GM21390 (cell line): ENCODE measurements at regions not wholly inside any gene's neighbourhood (a gene's known extent, or its start where the extent isn't known, plus 50 kb on each side); places are given as distances from the start of the nearest gene placed in this dataset.
"Not testable (repeated sequence)": the region's sequence is repeated elsewhere in the genome, so short reads cannot be mapped to it uniquely, and the experiment has no call there.

Experiments
- ATAC-seq: cut with Tn5 transposase; IDR thresholded peaks from one replicate; pipeline ENCODE4 v1.9.1; 2021; ENCODE audit not compliant: unreplicated experiment

GRCh38 chr5:159805021-159805420, 111.3 kb upstream of the ADRA1B start:
- no peak for ATAC-seq

- ATAC-seq, result not testable (repeated sequence)
These were observed 109.1 kb upstream of the ADRA1B start for GRCh38 chr5:159807135-159807534.

- ATAC-seq, result no peak
These were observed 108.7 kb upstream of the ADRA1B start for GRCh38 chr5:159807586-159807985.

GRCh38 chr5:159811712-159812111, 104.6 kb upstream of the ADRA1B start:
- ATAC-seq, result no peak

GRCh38 chr5:159812759-159813158, 103.5 kb upstream of the ADRA1B start:
- not testable (repeated sequence) for ATAC-seq

- no peak for ATAC-seq
These were observed 102.1 kb upstream of the ADRA1B start for GRCh38 chr5:159814222-159814621.

GRCh38 chr5:159814805-159815585, 101.3 kb upstream of the ADRA1B start:
- ATAC-seq, result no peak

- no peak for ATAC-seq
These were observed 98.8 kb upstream of the ADRA1B start for GRCh38 chr5:159817262-159818029.

- no peak for ATAC-seq
These were observed 96.5 kb upstream of the ADRA1B start for GRCh38 chr5:159819591-159820411.

- ATAC-seq, result no peak
These were observed 95.6 kb upstream of the ADRA1B start for GRCh38 chr5:159820692-159821091.

- no peak for ATAC-seq
These were observed 94.8 kb upstream of the ADRA1B start for GRCh38 chr5:159821461-159821940.

- no peak for ATAC-seq
These were observed 91.8 kb upstream of the ADRA1B start for GRCh38 chr5:159824188-159825161.

GRCh38 chr5:159825551-159826051, 90.7 kb upstream of the ADRA1B start:
- no peak for ATAC-seq

GRCh38 chr5:159826351-159827214, 89.7 kb upstream of the ADRA1B start:
- peak; percentile 96 for ATAC-seq

- no peak for ATAC-seq
These were observed 88.4 kb upstream of the ADRA1B start for GRCh38 chr5:159827861-159828260.

GRCh38 chr5:159832073-159832472, 84.2 kb upstream of the ADRA1B start:
- no peak for ATAC-seq

GRCh38 chr5:159833088-159833487, 83.2 kb upstream of the ADRA1B start:
- ATAC-seq, result no peak

GRCh38 chr5:159833846-159834245, 82.4 kb upstream of the ADRA1B start:
- no peak for ATAC-seq

- no peak for ATAC-seq
These were observed 80.7 kb upstream of the ADRA1B start for GRCh38 chr5:159835548-159835947.
